HFFc6 (cell line): ENCODE measurements at regions not wholly inside any gene's neighbourhood (a gene's known extent, or its start where the extent isn't known, plus 50 kb on each side); places are given as distances from the start of the nearest gene placed in this dataset.

Experiments used
- DNase-seq: peaks from one replicate; pipeline ENCODE4 v3.0.0-alpha.2; 2018
- H3K27ac Mint-ChIP-seq: 2 replicates; pipeline ENCODE4 v1.8.0; 2020; ENCODE audit warnings: mild to moderate bottlenecking, mixed read lengths
- H3K27me3 Mint-ChIP-seq: 2 replicates; pipeline ENCODE4 v1.8.0; 2021; ENCODE audit warnings: mild to moderate bottlenecking, moderate library complexity, mixed read lengths; ENCODE audit not compliant: insufficient read depth
- H3K36me3 Mint-ChIP-seq: 2 replicates; pipeline ENCODE4 v1.8.0; 2021; ENCODE audit warnings: low read depth, mixed read lengths
- H3K4me1 Mint-ChIP-seq: 2 replicates; pipeline ENCODE4 v1.8.0; 2020; ENCODE audit warnings: low read depth, mixed read lengths
- H3K4me3 Mint-ChIP-seq: 2 replicates; pipeline ENCODE4 v1.8.0; 2020; ENCODE audit warnings: mild to moderate bottlenecking, moderate library complexity, mixed read lengths
- H3K9me3 Mint-ChIP-seq: 2 replicates; pipeline ENCODE4 v1.8.0; 2020; ENCODE audit warnings: mild to moderate bottlenecking, mixed read lengths
- CTCF ChIP-seq: fragments of 200-600 bp; sonication (generic); IDR thresholded peaks from 2 replicates; pipeline ENCODE4 v1.5.0; 2021; ENCODE audit warnings: antibody characterized with exemption, mild to moderate bottlenecking

DNA sequence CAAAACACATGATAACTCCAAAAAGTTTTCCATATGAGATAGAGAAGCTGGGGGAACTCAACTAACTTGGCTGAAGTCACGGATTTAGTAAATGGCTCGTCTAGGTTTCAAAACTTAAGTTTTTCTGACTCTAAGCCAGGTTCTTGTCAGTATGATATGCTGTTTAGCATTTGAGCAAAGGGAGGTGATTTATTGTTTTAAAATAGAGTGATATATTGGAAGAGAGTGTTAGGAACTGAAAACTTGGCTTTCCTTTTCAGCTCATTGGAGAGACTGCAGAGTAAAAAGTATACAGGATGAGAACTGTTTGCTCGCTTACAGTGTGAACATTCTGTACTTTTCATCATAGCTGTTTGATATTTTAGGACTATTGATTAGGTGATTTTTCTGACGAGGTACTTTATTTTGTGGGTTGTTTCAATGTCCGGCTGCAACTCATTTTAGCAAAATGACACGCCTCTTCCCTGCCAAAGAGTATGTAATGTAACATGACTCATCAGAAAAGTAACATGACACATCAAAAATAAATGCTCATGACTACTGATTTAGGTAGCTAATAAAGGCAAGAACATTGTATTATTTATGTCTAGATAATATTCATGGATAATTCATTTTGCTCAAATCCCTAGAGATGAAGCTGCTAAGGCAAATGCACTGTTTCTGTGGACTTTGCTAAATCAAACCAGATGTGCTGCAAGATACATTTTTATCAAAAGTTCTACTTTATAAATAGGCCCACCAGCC lies 355.1 kb downstream of the GPATCH2 start:
- Mint-ChIP-seq H3K27ac (peak overlapping the region; percentile 96), H3K4me1 (peaks cover 59% of the 10 kb centered on the region), H3K27me3 (no peaks in the 10 kb centered on the region; the same call in none of the 2 replicates), H3K4me3 (peak overlapping the region; percentile 83), H3K9me3 (no peaks in the 10 kb centered on the region), H3K36me3 (peaks cover 4% of the 10 kb centered on the region)
- DNase-seq: peak; percentile 83
- TF ChIP-seq CTCF: no peak

GRCh38 chr1:217274927-217275654 lies 355.8 kb downstream of the GPATCH2 start:
- peaks cover 59% of the 10 kb centered on the region for H3K4me1 Mint-ChIP-seq

GRCh38 chr1:217274416-217274815 lies 356.5 kb downstream of the GPATCH2 start:
- Mint-ChIP-seq H3K36me3 (peaks cover 4% of the 10 kb centered on the region), H3K9me3 (no peaks in the 10 kb centered on the region), H3K4me3 (no peak overlapping the region; the same call in 1 of the 2 replicates), H3K27ac (peak overlapping the region; percentile 96), H3K27me3 (no peaks in the 10 kb centered on the region; the same call in 1 of the 2 replicates), H3K4me1 (peaks cover 59% of the 10 kb centered on the region)
- no peak for TF ChIP-seq CTCF
- no peak for DNase-seq

More at GRCh38 chr1:217274927-217275654, 355.8 kb downstream of the GPATCH2 start:
- Mint-ChIP-seq H3K4me3 (peak overlapping the region; percentile 83), H3K27me3 (no peaks in the 10 kb centered on the region; the same call in 1 of the 2 replicates), H3K9me3 (no peaks in the 10 kb centered on the region), H3K27ac (peak overlapping the region; percentile 96), H3K36me3 (peaks cover 4% of the 10 kb centered on the region)
- DNase-seq: peak; percentile 65
- TF ChIP-seq CTCF: no peak

GRCh38 chr1:217273866-217274265 lies 357.0 kb downstream of the GPATCH2 start:
- H3K4me1 Mint-ChIP-seq: peaks cover 59% of the 10 kb centered on the region
- no peaks in the 10 kb centered on the region for H3K9me3 Mint-ChIP-seq
- H3K36me3 Mint-ChIP-seq: peaks cover 4% of the 10 kb centered on the region
- no peak for TF ChIP-seq CTCF
- H3K4me3 Mint-ChIP-seq: no peak overlapping the region
- peak overlapping the region; percentile 79 for H3K27ac Mint-ChIP-seq
- no peaks in the 10 kb centered on the region; the same call in 1 of the 2 replicates for H3K27me3 Mint-ChIP-seq
- DNase-seq: no peak

- peak; percentile 80 for DNase-seq
- no peak for TF ChIP-seq CTCF
- no peak overlapping the region for H3K4me3 Mint-ChIP-seq
- H3K27me3 Mint-ChIP-seq: no peaks in the 10 kb centered on the region; the same call in 1 of the 2 replicates
- peaks cover 4% of the 10 kb centered on the region for H3K36me3 Mint-ChIP-seq
- H3K4me1 Mint-ChIP-seq: peaks cover 45% of the 10 kb centered on the region
- H3K9me3 Mint-ChIP-seq: no peaks in the 10 kb centered on the region
- peak overlapping the region; percentile 76 for H3K27ac Mint-ChIP-seq
Observed at GRCh38 chr1:217272385-217272784, 358.5 kb downstream of the GPATCH2 start.
